ENCODE measurements at regions not wholly inside any gene's neighbourhood (a gene's known extent, or its start where the extent isn't known, plus 50 kb on each side); places are given as distances from the start of the nearest gene placed in this dataset.

GRCh38 chr3:104360038-104360437, 1006.7 kb upstream of the ALCAM start:
- TF ChIP-seq POLR2A (IDR thresholded peaks at IDR 0.05; ENCODE audit: extremely low read depth, insufficient read length) (no peak), CTCF (IDR thresholded peaks at IDR 0.05; ENCODE audit: low read depth, low read length) (no peak)

Measured in NB4 (cell line).